Activated B cell treated with CpG ODN at 0.5 μM for 24 hours (primary cell): ENCODE measurements at regions not wholly inside any gene's neighbourhood (a gene's known extent, or its start where the extent isn't known, plus 50 kb on each side); places are given as distances from the start of the nearest gene placed in this dataset.

Source experiments
- ATAC-seq: fragments of 200-7000 bp; cut with Tn5 transposase; one replicate; pipeline ENCODE4 v1.10.0; 2021; ENCODE audit warnings: low read depth, mild to moderate bottlenecking, moderate library complexity
- CTCF ChIA-PET: fragments of 350-600 bp; sonication (Branson Sonifier 250); formaldehyde crosslinking; loops from one replicate; lab custom pipeline; 2021; ENCODE audit warnings: antibody characterized with exemption; lab: Charles Lee
- POLR2A ChIA-PET: fragments of 350-600 bp; sonication (Branson Sonifier 250); formaldehyde crosslinking; loops from one replicate; lab custom pipeline; 2021; ENCODE audit warnings: antibody characterized with exemption; lab: Charles Lee
- DNase-seq: peaks from one replicate; pipeline ENCODE4 v3.0.0; 2022
- H3K27ac Mint-ChIP-seq: one replicate; pipeline ENCODE4 v1.8.0; 2020; ENCODE audit warnings: mixed read lengths
- H3K27me3 Mint-ChIP-seq: one replicate; pipeline ENCODE4 v1.8.0; 2021; ENCODE audit warnings: mixed read lengths
- H3K36me3 Mint-ChIP-seq: one replicate; pipeline ENCODE4 v1.8.0; 2021; ENCODE audit warnings: low read depth, mixed read lengths
- H3K4me1 Mint-ChIP-seq: one replicate; pipeline ENCODE4 v1.8.0; 2021; ENCODE audit warnings: mixed read lengths
- H3K4me3 Mint-ChIP-seq: one replicate; pipeline ENCODE4 v1.8.0; 2020; ENCODE audit warnings: mild to moderate bottlenecking, mixed read lengths
- H3K9me3 Mint-ChIP-seq: one replicate; pipeline ENCODE4 v1.8.0; 2020; ENCODE audit warnings: mixed read lengths
- intact Hi-C: fragments of 100-400 bp; cut with micrococcal nuclease; formaldehyde crosslinking; loops from one replicate; pipeline ENCODE4 v1.15.1; 2024
- TF ChIP-seq, protein P1 (sequence below): fragments of 200-600 bp; IDR thresholded peaks from one replicate; pipeline ENCODE4 v1.8.0; 2022; ENCODE audit warnings: antibody characterized with exemption, mild to moderate bottlenecking

- ChIA-PET CTCF (no interaction called here), POLR2A (no interaction called here)
- H3K27ac Mint-ChIP-seq, result no peak overlapping the region
- no peak for ATAC-seq
- intact Hi-C loops, result no loop called here
- H3K4me1 Mint-ChIP-seq, result no peaks in the 10 kb centered on the region
- no peak overlapping the region for H3K4me3 Mint-ChIP-seq
- no peaks in the 10 kb centered on the region for H3K27me3 Mint-ChIP-seq
- DNase-seq, result no peak
- H3K36me3 Mint-ChIP-seq, result no peaks in the 10 kb centered on the region
- TF ChIP-seq, protein P1, sequence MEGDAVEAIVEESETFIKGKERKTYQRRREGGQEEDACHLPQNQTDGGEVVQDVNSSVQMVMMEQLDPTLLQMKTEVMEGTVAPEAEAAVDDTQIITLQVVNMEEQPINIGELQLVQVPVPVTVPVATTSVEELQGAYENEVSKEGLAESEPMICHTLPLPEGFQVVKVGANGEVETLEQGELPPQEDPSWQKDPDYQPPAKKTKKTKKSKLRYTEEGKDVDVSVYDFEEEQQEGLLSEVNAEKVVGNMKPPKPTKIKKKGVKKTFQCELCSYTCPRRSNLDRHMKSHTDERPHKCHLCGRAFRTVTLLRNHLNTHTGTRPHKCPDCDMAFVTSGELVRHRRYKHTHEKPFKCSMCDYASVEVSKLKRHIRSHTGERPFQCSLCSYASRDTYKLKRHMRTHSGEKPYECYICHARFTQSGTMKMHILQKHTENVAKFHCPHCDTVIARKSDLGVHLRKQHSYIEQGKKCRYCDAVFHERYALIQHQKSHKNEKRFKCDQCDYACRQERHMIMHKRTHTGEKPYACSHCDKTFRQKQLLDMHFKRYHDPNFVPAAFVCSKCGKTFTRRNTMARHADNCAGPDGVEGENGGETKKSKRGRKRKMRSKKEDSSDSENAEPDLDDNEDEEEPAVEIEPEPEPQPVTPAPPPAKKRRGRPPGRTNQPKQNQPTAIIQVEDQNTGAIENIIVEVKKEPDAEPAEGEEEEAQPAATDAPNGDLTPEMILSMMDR, result no peak
- H3K9me3 Mint-ChIP-seq, result no peaks in the 10 kb centered on the region
Measured at GRCh38 chr7:96770758-96771157, 61.1 kb upstream of the SEM1 start.

GRCh38 chr7:96772139-96772694, 62.6 kb upstream of the SEM1 start:
- DNase-seq, result no peak
- no peak for ATAC-seq
- H3K36me3 Mint-ChIP-seq, result no peaks in the 10 kb centered on the region
- H3K27ac Mint-ChIP-seq, result no peak overlapping the region
- H3K27me3 Mint-ChIP-seq, result no peaks in the 10 kb centered on the region
- ChIA-PET CTCF (no interaction called here), POLR2A (no interaction called here)
- TF ChIP-seq, protein P1, result no peak
- no peaks in the 10 kb centered on the region for H3K4me1 Mint-ChIP-seq
- no peak overlapping the region for H3K4me3 Mint-ChIP-seq
- H3K9me3 Mint-ChIP-seq, result no peaks in the 10 kb centered on the region
- intact Hi-C loops, result no loop called here

GRCh38 chr7:96773483-96773882, 63.8 kb upstream of the SEM1 start:
- POLR2A ChIA-PET, result no interaction called here
- ATAC-seq, result no peak
- H3K9me3 Mint-ChIP-seq, result no peaks in the 10 kb centered on the region
- no peak overlapping the region for H3K27ac Mint-ChIP-seq
- H3K4me3 Mint-ChIP-seq, result no peak overlapping the region
- DNase-seq, result no peak
- no peaks in the 10 kb centered on the region for H3K27me3 Mint-ChIP-seq
- CTCF ChIA-PET, result no interaction called here
- intact Hi-C loops, result no loop called here
- TF ChIP-seq, protein P1, result no peak
- H3K36me3 Mint-ChIP-seq, result no peaks in the 10 kb centered on the region
- no peaks in the 10 kb centered on the region for H3K4me1 Mint-ChIP-seq

DNA sequence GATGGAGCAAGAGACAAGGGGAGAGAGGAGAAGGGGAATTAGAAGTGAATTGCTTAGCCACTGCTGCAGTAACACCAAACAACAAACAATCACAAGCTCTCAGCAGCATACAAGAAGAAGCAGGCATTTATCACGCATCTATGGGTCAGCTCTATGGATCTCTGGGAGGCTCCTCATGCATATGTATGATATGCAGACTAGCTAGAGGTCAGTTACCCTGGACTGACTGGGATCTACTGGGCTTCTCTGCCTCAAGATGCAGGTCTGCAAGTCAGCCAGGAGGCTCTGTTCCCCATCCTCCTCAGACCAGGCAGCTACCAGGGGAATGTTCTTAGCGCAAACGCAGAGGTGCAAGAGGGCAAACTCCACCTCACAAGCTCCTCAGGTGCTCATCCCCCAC, 64.7 kb upstream of the SEM1 start:
- H3K4me1 Mint-ChIP-seq, result no peaks in the 10 kb centered on the region
- intact Hi-C loops, result no loop called here
- H3K27ac Mint-ChIP-seq, result no peak overlapping the region
- H3K9me3 Mint-ChIP-seq, result no peaks in the 10 kb centered on the region
- ChIA-PET CTCF (no interaction called here), POLR2A (no interaction called here)
- H3K4me3 Mint-ChIP-seq, result no peak overlapping the region
- no peaks in the 10 kb centered on the region for H3K27me3 Mint-ChIP-seq
- no peaks in the 10 kb centered on the region for H3K36me3 Mint-ChIP-seq
- DNase-seq (no peak), ATAC-seq (no peak)
- TF ChIP-seq, protein P1, result no peak

DNA sequence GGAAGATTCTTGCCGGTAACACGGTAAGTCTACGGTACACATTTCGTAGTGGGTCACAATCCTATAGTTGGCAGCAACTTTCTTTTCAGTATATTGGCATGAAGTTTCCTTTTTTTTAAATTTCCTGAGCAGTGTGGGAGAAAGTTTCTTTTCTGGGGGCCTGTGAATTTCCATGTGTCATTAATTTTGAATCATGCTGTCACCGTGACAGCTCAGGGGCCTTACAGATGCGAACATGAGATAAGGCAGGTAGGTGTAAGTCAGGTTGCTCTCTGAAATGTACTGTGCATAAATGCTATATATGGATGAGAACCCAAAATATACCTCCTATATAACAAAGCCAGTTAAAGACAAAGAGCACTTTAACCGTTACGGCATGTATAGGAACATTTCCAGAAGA, 65.4 kb upstream of the SEM1 start:
- Mint-ChIP-seq H3K27me3 (no peaks in the 10 kb centered on the region), H3K27ac (no peak overlapping the region), H3K36me3 (no peaks in the 10 kb centered on the region), H3K4me3 (no peak overlapping the region), H3K9me3 (no peaks in the 10 kb centered on the region), H3K4me1 (no peaks in the 10 kb centered on the region)
- POLR2A ChIA-PET, result no interaction called here
- intact Hi-C loops, result no loop called here
- CTCF ChIA-PET, result no interaction called here
- ATAC-seq (no peak), DNase-seq (no peak)
- TF ChIP-seq, protein P1, result no peak
